H1 (cell line): ENCODE measurements at regions not wholly inside any gene's neighbourhood (a gene's known extent, or its start where the extent isn't known, plus 50 kb on each side); places are given as distances from the start of the nearest gene placed in this dataset.

Experiments used
- CTCF ChIA-PET: fragments of 300-600 bp; sonication (Branson Sonifier 250); formaldehyde crosslinking; loops from one replicate; lab custom pipeline; 2021; ENCODE audit not compliant: partially characterized antibody; lab: Charles Lee
- POLR2A ChIA-PET: fragments of 300-600 bp; sonication (Branson Sonifier 250); formaldehyde crosslinking; loops from one replicate; lab custom pipeline; 2021; ENCODE audit warnings: inconsistent platforms; ENCODE audit not compliant: partially characterized antibody; lab: Charles Lee
- DNase-seq, 2 experiments: peaks; one replicate each; pipeline versions ENCODE4 v3.0.0 to v3.0.0-alpha.2; 2010 to 2022; ENCODE audit warnings: low spot score in 2 of 2, low read depth in 1 of 2, mixed read lengths in 1 of 2
- FAIRE-seq: peaks from 2 replicates; lab custom pipeline; 2011; peaks lifted over from hg19 to GRCh38; lab: Jason Lieb, UNC
- H2AFZ ChIP-seq: 2 replicates; pipeline ENCODE4 v1.8.1; 2012; ENCODE audit warnings: low read length, inconsistent platforms
- H2AK5ac ChIP-seq: 2 replicates; pipeline ENCODE4 v1.6.1; 2013; ENCODE audit warnings: low read depth, low read length
- H2BK120ac ChIP-seq: replicated peaks from 2 replicates; pipeline ENCODE3; 2013; ENCODE audit warnings: low read depth, low read length, inconsistent platforms
- H2BK12ac ChIP-seq: 2 replicates; pipeline ENCODE4 v1.6.1; 2013; ENCODE audit warnings: low read depth, low read length
- H2BK15ac ChIP-seq: 2 replicates; pipeline ENCODE4 v1.6.1; 2013; ENCODE audit warnings: low read length
- H2BK20ac ChIP-seq: 2 replicates; pipeline ENCODE4 v1.6.1; 2013; ENCODE audit warnings: low read length
- H2BK5ac ChIP-seq: 2 replicates; pipeline ENCODE4 v1.6.1; 2013; ENCODE audit warnings: low read depth, low read length
- H3K14ac ChIP-seq: 2 replicates; pipeline ENCODE4 v1.6.1; 2013; ENCODE audit warnings: inconsistent platforms; ENCODE audit not compliant: insufficient read length
- H3K18ac ChIP-seq: 2 replicates; pipeline ENCODE4 v1.6.1; 2013; ENCODE audit warnings: low read length; ENCODE audit errors: extremely low read depth
- H3K23ac ChIP-seq: 2 replicates; pipeline ENCODE4 v1.6.1; 2013; ENCODE audit warnings: inconsistent platforms; ENCODE audit not compliant: insufficient read length
- H3K23me2 ChIP-seq: 2 replicates; pipeline ENCODE4 v1.6.1; 2013; ENCODE audit warnings: low read depth, low read length
- H3K27ac ChIP-seq: 2 replicates; pipeline ENCODE4 v1.6.1; 2011; ENCODE audit warnings: low read depth, low read length, inconsistent platforms
- H3K27me3 ChIP-seq, 4 experiments: replicated peaks in 1 of 4; 1 replicate in 1 of 4; 2 replicates in 3 of 4; pipeline versions ENCODE4 v1.6.1 to v1.8.1; 2011 to 2013; ENCODE audit warnings: low read length in 3 of 4, mild to moderate bottlenecking in 3 of 4, inconsistent platforms in 2 of 4, mixed read lengths in 2 of 4, moderate library complexity in 1 of 4; ENCODE audit not compliant: control insufficient read depth in 3 of 4, insufficient read depth in 3 of 4; ENCODE audit errors: extremely low read depth in 1 of 4
- H3K36me3 ChIP-seq, 4 experiments: 2 replicates each; pipeline versions ENCODE4 v1.6.1 to v1.8.1; 2011 to 2013; ENCODE audit warnings: mild to moderate bottlenecking in 4 of 4, low read length in 3 of 4, moderate library complexity in 2 of 4, control low read depth in 1 of 4, inconsistent platforms in 1 of 4; ENCODE audit not compliant: insufficient read depth in 4 of 4, control insufficient read depth in 2 of 4
- H3K4ac ChIP-seq: replicated peaks from 2 replicates; pipeline ENCODE3; 2013; ENCODE audit warnings: low read length, low read depth, mixed read lengths, inconsistent platforms; ENCODE audit not compliant: insufficient read length
- H3K4me1 ChIP-seq, 4 experiments: replicated peaks in 1 of 4; 1 replicate in 1 of 4; 2 replicates in 3 of 4; pipeline versions ENCODE4 v1.6.1 to v1.8.1; 2011 to 2013; ENCODE audit warnings: low read length in 3 of 4, inconsistent platforms in 2 of 4, mixed read lengths in 1 of 4; ENCODE audit not compliant: insufficient read depth in 4 of 4, control insufficient read depth in 3 of 4
- H3K4me2 ChIP-seq, 2 experiments: 2 replicates each; pipeline versions ENCODE4 v1.6.1 to v1.8.1; 2011 to 2013; ENCODE audit warnings: low read depth in 2 of 2, low read length in 2 of 2, control low read depth in 1 of 2, inconsistent platforms in 1 of 2, mild to moderate bottlenecking in 1 of 2; ENCODE audit not compliant: insufficient read depth in 1 of 2
- H3K4me3 ChIP-seq, 4 experiments: fragments of 200-600, 300-600 bp in 1 of 4; sonication (generic), shearing (Covaris generic), sonication (Bioruptor Twin) in 1 of 4; 2 replicates each; pipeline versions ENCODE4 v1.5.1 to v1.8.1; 2011 to 2016; ENCODE audit warnings: low read length in 4 of 4, low read depth in 3 of 4, control low read depth in 2 of 4, inconsistent platforms in 2 of 4, mild to moderate bottlenecking in 2 of 4, mixed read lengths in 1 of 4, moderate library complexity in 1 of 4; ENCODE audit not compliant: insufficient read depth in 2 of 4; ENCODE audit errors: extremely low read depth in 1 of 4
- H3K56ac ChIP-seq: replicated peaks from 2 replicates; pipeline ENCODE3; 2013; ENCODE audit warnings: low read depth, mild to moderate bottlenecking, mixed read lengths, low read length, inconsistent platforms; ENCODE audit not compliant: insufficient read length
- H3K79me1 ChIP-seq: 2 replicates; pipeline ENCODE4 v1.6.1; 2013; ENCODE audit warnings: low read depth, low read length, control low read depth
- H3K79me2 ChIP-seq, 2 experiments: 2 replicates each; pipeline versions ENCODE4 v1.6.1 to v1.8.1; 2012 to 2013; ENCODE audit warnings: low read length in 2 of 2, mild to moderate bottlenecking in 2 of 2, inconsistent platforms in 1 of 2; ENCODE audit not compliant: insufficient read depth in 2 of 2, control insufficient read depth in 1 of 2
- H3K9ac ChIP-seq, 4 experiments: replicated peaks in 1 of 4; 1 replicate in 1 of 4; 2 replicates in 3 of 4; pipeline versions ENCODE4 v1.6.1 to v1.8.1; 2011 to 2013; ENCODE audit warnings: low read depth in 3 of 4, low read length in 3 of 4, control low read depth in 2 of 4, mild to moderate bottlenecking in 2 of 4, moderate library complexity in 2 of 4, inconsistent platforms in 1 of 4; ENCODE audit errors: extremely low read depth in 1 of 4
- H3K9me3 ChIP-seq, 2 experiments: 2 replicates each; pipeline versions ENCODE4 v1.6.1 to v1.8.1; 2012 to 2013; ENCODE audit warnings: mild to moderate bottlenecking in 2 of 2, moderate library complexity in 2 of 2, control low read depth in 1 of 2, inconsistent platforms in 1 of 2, low read depth in 1 of 2, low read length in 1 of 2, mixed read lengths in 1 of 2; ENCODE audit not compliant: insufficient read depth in 2 of 2
- H4K20me1 ChIP-seq, 2 experiments: replicated peaks in 1 of 2; 2 replicates each; pipeline versions ENCODE3 to v1.8.1; 2011 to 2013; ENCODE audit warnings: inconsistent platforms in 2 of 2, low read length in 2 of 2, mild to moderate bottlenecking in 1 of 2; ENCODE audit not compliant: insufficient read depth in 2 of 2, control insufficient read depth in 1 of 2
- H4K5ac ChIP-seq: 2 replicates; pipeline ENCODE4 v1.6.1; 2013; ENCODE audit warnings: low read length, low read depth, mixed read lengths, inconsistent platforms; ENCODE audit not compliant: insufficient read length
- H4K8ac ChIP-seq: 2 replicates; pipeline ENCODE4 v1.8.0; 2013; ENCODE audit warnings: mild to moderate bottlenecking, moderate library complexity, low read length, inconsistent platforms; ENCODE audit not compliant: insufficient read depth; ENCODE audit errors: extremely low read depth
- H4K91ac ChIP-seq: replicated peaks from 2 replicates; pipeline ENCODE3; 2013; ENCODE audit warnings: low read length, mixed read lengths, inconsistent platforms; ENCODE audit not compliant: insufficient read length
- BRCA1 ChIP-seq: IDR thresholded peaks from 2 replicates; pipeline ENCODE4 v1.6.1; 2012; ENCODE audit warnings: low read depth, low read length, improper control_type of control experiment
- EGR1 ChIP-seq: IDR thresholded peaks from 2 replicates; pipeline ENCODE4 v1.6.1; 2011; ENCODE audit warnings: low read depth, low read length, borderline replicate concordance
- SP2 ChIP-seq: IDR thresholded peaks from 2 replicates; pipeline ENCODE4 v1.6.1; 2012; ENCODE audit warnings: mild to moderate bottlenecking, low read length, inconsistent platforms
- SRF ChIP-seq: IDR thresholded peaks from 2 replicates; pipeline ENCODE4 v1.6.1; 2011; ENCODE audit warnings: mild to moderate bottlenecking, low read depth, low read length, moderate library complexity
- SUZ12 ChIP-seq: fragments of 200-600 bp; sonication (generic); IDR thresholded peaks from 2 replicates; pipeline ENCODE4 v1.6.1; 2012; ENCODE audit warnings: mild to moderate bottlenecking, inconsistent platforms, low read length, moderate library complexity, mixed read lengths
- ZNF274 ChIP-seq: IDR thresholded peaks from 2 replicates; pipeline ENCODE4 v1.7.0; 2012; ENCODE audit warnings: low read length, borderline replicate concordance; ENCODE audit errors: extremely low read depth
- WGBS, 2 experiments: shearing (Covaris generic) in 1 of 2; methylation state at CpG; one replicate each; pipeline versions ENCODE4 v1.1.6 to v1.1.7; 2013 to 2015; ENCODE audit warnings: low lambda C conversion rate in 2 of 2, mixed read lengths in 2 of 2, inconsistent platforms in 1 of 2, low coverage in 1 of 2, missing lambda C conversion rate in 1 of 2; ENCODE audit not compliant: insufficient replicate concordance in 2 of 2, insufficient coverage in 1 of 2, insufficient read length in 1 of 2; ENCODE audit errors: extremely low coverage in 1 of 2, missing lambda C conversion rate in 1 of 2; 5-methylcytosine and 5-hydroxymethylcytosine counted together

- H3K56ac ChIP-seq, result no peak overlapping the region
- H2AFZ ChIP-seq, result no peak overlapping the region
- DNase-seq (peak in 1 of 2 experiments; percentile 33), FAIRE-seq (no peak)
- H2BK5ac ChIP-seq, result no peak overlapping the region
- H2BK12ac ChIP-seq, result no peak overlapping the region
- ChIA-PET POLR2A (no interaction called here), CTCF (no interaction called here)
- no peak overlapping the region for H3K9ac ChIP-seq
- no peaks in the 10 kb centered on the region; the same call in 1 of the 2 replicates for H3K23me2 ChIP-seq
- H3K14ac ChIP-seq, result no peak overlapping the region
- no peak overlapping the region for H3K27ac ChIP-seq
- H3K18ac ChIP-seq, result no peak overlapping the region
- H3K4me2 ChIP-seq, result no peak overlapping the region
- no peak overlapping the region for H3K4me3 ChIP-seq
- 82% methylated on average over 2 of the region's 2 CpGs; no CpG with 5 or more reads in 1 of the 2 experiments for WGBS, 2 experiments
- no peaks in the 10 kb centered on the region for H3K79me1 ChIP-seq
- no peaks in the 10 kb centered on the region for H3K9me3 ChIP-seq
- H3K4ac ChIP-seq, result no peak overlapping the region
- no peak overlapping the region for H2BK15ac ChIP-seq
- H4K5ac ChIP-seq, result no peak overlapping the region
- no peak overlapping the region for H2BK20ac ChIP-seq
- no peaks in the 10 kb centered on the region for H3K4me1 ChIP-seq
- H3K79me2 ChIP-seq, result no peaks in the 10 kb centered on the region
- H4K8ac ChIP-seq, result no peak overlapping the region
- H4K20me1 ChIP-seq, result no peaks in the 10 kb centered on the region
- H2AK5ac ChIP-seq, result no peak overlapping the region
- H4K91ac ChIP-seq, result no peak overlapping the region
- no peaks in the 10 kb centered on the region for H3K36me3 ChIP-seq
- no peaks in the 10 kb centered on the region for H3K27me3 ChIP-seq
- no peak overlapping the region for H2BK120ac ChIP-seq
- no peak overlapping the region for H3K23ac ChIP-seq
- no peak for TF ChIP-seq BRCA1
- TF ChIP-seq EGR1, result no peak
- no peak for TF ChIP-seq SP2
- no peak for TF ChIP-seq SUZ12
- no peak for TF ChIP-seq SRF
- no peak for TF ChIP-seq ZNF274
Measured at GRCh38 chr3:187841560-187841959, 96.3 kb upstream of the BCL6 start.
